ENCODE measurements at regions not wholly inside any gene's neighbourhood (a gene's known extent, or its start where the extent isn't known, plus 50 kb on each side); places are given as distances from the start of the nearest gene placed in this dataset.
A peak's percentile ranks its signal among the peaks of the same experiment; 100 is the strongest.
"Not testable (repeated sequence)": the region's sequence is repeated elsewhere in the genome, so short reads cannot be mapped to it uniquely, and the experiment has no call there.

GRCh38 chr14:106170163-106170658, 643.8 kb downstream of the TMEM121 start:
- ATAC-seq; H3K36me3 Mint-ChIP-seq (ENCODE audit: low read depth); H3K27ac Mint-ChIP-seq; POLR2A ChIA-PET; H3K9me3 Mint-ChIP-seq; H3K27me3 Mint-ChIP-seq; H3K4me3 Mint-ChIP-seq; intact Hi-C loops (cut with micrococcal nuclease): not testable (repeated sequence)
- TF ChIP-seq CTCF (IDR thresholded peaks at IDR 0.05): peak; percentile 64
- peaks cover 28% of the 10 kb centered on the region for H3K4me1 Mint-ChIP-seq (ENCODE audit: low read depth)
- DNase-seq: peak; percentile 76
- CTCF ChIA-PET: interaction anchor here (0.9 to 1.0 kb wide), 2 partner anchors 10 to 29 kb away, joined by 3 read pairs; no protein-coding TSS in a partner anchor

- Mint-ChIP-seq H3K4me1 (ENCODE audit: low read depth) (peaks cover 45% of the 10 kb centered on the region), H3K27me3 (no peaks in the 10 kb centered on the region), H3K9me3 (no peaks in the 10 kb centered on the region), H3K4me3 (no peak overlapping the region), H3K27ac (no peak overlapping the region), H3K36me3 (ENCODE audit: low read depth) (no peaks in the 10 kb centered on the region)
- intact Hi-C loops (cut with micrococcal nuclease): no loop called here
- POLR2A ChIA-PET: no interaction called here
- DNase-seq (peak; percentile 64), ATAC-seq (peak; percentile 66)
- CTCF ChIA-PET: no interaction called here
- no peak for TF ChIP-seq CTCF (IDR thresholded peaks at IDR 0.05)
These were observed 647.8 kb downstream of the TMEM121 start for GRCh38 chr14:106174206-106174605.

- peaks cover 37% of the 10 kb centered on the region for H3K4me1 Mint-ChIP-seq (ENCODE audit: low read depth)
- intact Hi-C loops (cut with micrococcal nuclease); H3K27me3 Mint-ChIP-seq; H3K9me3 Mint-ChIP-seq; CTCF ChIA-PET; POLR2A ChIA-PET; H3K36me3 Mint-ChIP-seq (ENCODE audit: low read depth): not testable (repeated sequence)
- ATAC-seq (peak; percentile 91), DNase-seq (peak; percentile 65)
- H3K4me3 Mint-ChIP-seq: peak overlapping the region; percentile 24
- H3K27ac Mint-ChIP-seq: peak overlapping the region; percentile 36
- TF ChIP-seq CTCF (IDR thresholded peaks at IDR 0.05): peak; percentile 23
These were observed 651.2 kb downstream of the TMEM121 start for GRCh38 chr14:106177266-106178246.

GRCh38 chr14:106179761-106180160, 653.4 kb downstream of the TMEM121 start:
- intact Hi-C loops (cut with micrococcal nuclease): no loop called here
- no peaks in the 10 kb centered on the region for H3K9me3 Mint-ChIP-seq
- TF ChIP-seq CTCF (IDR thresholded peaks at IDR 0.05): no peak
- no peak overlapping the region for H3K27ac Mint-ChIP-seq
- no peak overlapping the region for H3K4me3 Mint-ChIP-seq
- H3K27me3 Mint-ChIP-seq: no peaks in the 10 kb centered on the region
- peaks cover 30% of the 10 kb centered on the region for H3K4me1 Mint-ChIP-seq (ENCODE audit: low read depth)
- CTCF ChIA-PET: interaction anchor here (1.5 kb wide), 1 partner anchor 21 kb away, joined by 3 read pairs; no protein-coding TSS in a partner anchor
- no peaks in the 10 kb centered on the region for H3K36me3 Mint-ChIP-seq (ENCODE audit: low read depth)
- DNase-seq: no peak
- POLR2A ChIA-PET: interaction anchor here (1.0 kb wide), 1 partner anchor 38 kb away, joined by 3 read pairs; no protein-coding TSS in a partner anchor
- ATAC-seq: no peak

- CTCF ChIA-PET: interaction anchor here (1.0 to 1.3 kb wide), 3 partner anchors 15 to 69 kb away, joined by 3 read pairs; no protein-coding TSS in a partner anchor
- H3K4me3 Mint-ChIP-seq; H3K9me3 Mint-ChIP-seq; POLR2A ChIA-PET; intact Hi-C loops (cut with micrococcal nuclease); H3K27me3 Mint-ChIP-seq; H3K36me3 Mint-ChIP-seq (ENCODE audit: low read depth); H3K27ac Mint-ChIP-seq: not testable (repeated sequence)
- ATAC-seq: peak; percentile 83
- peak; percentile 72 for DNase-seq
- peaks cover 19% of the 10 kb centered on the region for H3K4me1 Mint-ChIP-seq (ENCODE audit: low read depth)
These were observed 658.4 kb downstream of the TMEM121 start for GRCh38 chr14:106184771-106185170.

- DNase-seq; H3K4me3 Mint-ChIP-seq; intact Hi-C loops (cut with micrococcal nuclease); H3K36me3 Mint-ChIP-seq (ENCODE audit: low read depth); ATAC-seq; H3K27me3 Mint-ChIP-seq; POLR2A ChIA-PET; H3K27ac Mint-ChIP-seq; H3K9me3 Mint-ChIP-seq: not testable (repeated sequence)
- CTCF ChIA-PET: interaction anchor here (1.0 to 1.5 kb wide), 4 partner anchors 14 to 70 kb away, joined by 3 read pairs; no protein-coding TSS in a partner anchor
- peaks cover 19% of the 10 kb centered on the region for H3K4me1 Mint-ChIP-seq (ENCODE audit: low read depth)
These were observed 658.9 kb downstream of the TMEM121 start for GRCh38 chr14:106185174-106185836.
